Umbilical cord (tissue), 1 donor: ENCODE measurements at regions not wholly inside any gene's neighbourhood (a gene's known extent, or its start where the extent isn't known, plus 50 kb on each side); places are given as distances from the start of the nearest gene placed in this dataset.
A peak's percentile ranks its signal among the peaks of the same experiment; 100 is the strongest.
"Not testable (repeated sequence)": the region's sequence is repeated elsewhere in the genome, so short reads cannot be mapped to it uniquely, and the experiment has no call there.

Experiments
- DNase-seq: peaks from one replicate; pipeline ENCODE4 v3.0.0-alpha.2; 2015; ENCODE audit warnings: low spot score

- DNase-seq: no peak
These were observed 243.1 kb upstream of the COX7C start for GRCh38 chr5:86374611-86375010.

- no peak for DNase-seq
These were observed 241.5 kb upstream of the COX7C start for GRCh38 chr5:86376214-86376613.

- DNase-seq: no peak
These were observed 214.6 kb upstream of the COX7C start for GRCh38 chr5:86403190-86403589.

- no peak for DNase-seq
These were observed 213.5 kb upstream of the COX7C start for GRCh38 chr5:86404256-86404655.

GRCh38 chr5:86407711-86408110, 210.0 kb upstream of the COX7C start:
- DNase-seq: no peak

- DNase-seq: no peak
These were observed 206.1 kb upstream of the COX7C start for GRCh38 chr5:86411596-86411995.

- no peak for DNase-seq
These were observed 190.6 kb upstream of the COX7C start for GRCh38 chr5:86427158-86427557.

- no peak for DNase-seq
These were observed 178.1 kb upstream of the COX7C start for GRCh38 chr5:86439593-86440110.

- DNase-seq: no peak
These were observed 175.6 kb upstream of the COX7C start for GRCh38 chr5:86442036-86442745.

GRCh38 chr5:86447362-86447761, 170.4 kb upstream of the COX7C start:
- no peak for DNase-seq

- no peak for DNase-seq
These were observed 165.5 kb upstream of the COX7C start for GRCh38 chr5:86452251-86452650.

GRCh38 chr5:86460519-86460918, 157.2 kb upstream of the COX7C start:
- no peak for DNase-seq

GRCh38 chr5:86461169-86461956, 156.4 kb upstream of the COX7C start:
- peak; percentile 55 for DNase-seq

GRCh38 chr5:86463339-86463738, 154.4 kb upstream of the COX7C start:
- no peak for DNase-seq

- no peak for DNase-seq
These were observed 152.5 kb upstream of the COX7C start for GRCh38 chr5:86465052-86465838.

GRCh38 chr5:86466721-86467120, 151.0 kb upstream of the COX7C start:
- DNase-seq: not testable (repeated sequence)

- no peak for DNase-seq
These were observed 135.7 kb upstream of the COX7C start for GRCh38 chr5:86482008-86482407.

- DNase-seq: no peak
These were observed 124.0 kb upstream of the COX7C start for GRCh38 chr5:86493777-86494176.

GRCh38 chr5:86500947-86501346, 116.8 kb upstream of the COX7C start:
- peak; percentile 12 for DNase-seq

- no peak for DNase-seq
These were observed 110.2 kb upstream of the COX7C start for GRCh38 chr5:86507574-86507973.

- DNase-seq: not testable (repeated sequence)
These were observed 107.3 kb upstream of the COX7C start for GRCh38 chr5:86510330-86510915.

GRCh38 chr5:86523718-86524117, 94.0 kb upstream of the COX7C start:
- DNase-seq: no peak
